ENCODE measurements at regions not wholly inside any gene's neighbourhood (a gene's known extent, or its start where the extent isn't known, plus 50 kb on each side); places are given as distances from the start of the nearest gene placed in this dataset.

- no peaks in the 10 kb centered on the region for H3K36me3 ChIP-seq
- WGBS, 2 donors, result 91 to 92% methylated on average over 2 of the region's 2 CpGs
- DNase-seq, result no peak
- no peak overlapping the region for H3K27ac ChIP-seq
- intact Hi-C loops (cut with DNase I), result no loop called here
- H3K4me3 ChIP-seq (replicated peaks in 1 of 3), result no peak overlapping the region
- H3K27me3 ChIP-seq, result no peaks in the 10 kb centered on the region
- H3K4me1 ChIP-seq, result no peaks in the 10 kb centered on the region
- TF ChIP-seq CTCF (IDR thresholded peaks at IDR 0.05) (no peak), POLR2A (IDR thresholded peaks at IDR 0.05) (no peak)
- H3K9me3 ChIP-seq, result no peaks in the 10 kb centered on the region
These were observed 124.9 kb upstream of the BTG1 start for GRCh38 chr12:92270521-92270920.

GRCh38 chr12:92268946-92269345 is 123.3 kb upstream of the BTG1 start:
- no peaks in the 10 kb centered on the region for H3K27me3 ChIP-seq
- H3K4me3 ChIP-seq (replicated peaks in 1 of 3), result no peak overlapping the region
- no peak for DNase-seq
- TF ChIP-seq POLR2A (IDR thresholded peaks at IDR 0.05) (no peak), CTCF (IDR thresholded peaks at IDR 0.05) (no peak)
- H3K4me1 ChIP-seq, result no peaks in the 10 kb centered on the region
- no peaks in the 10 kb centered on the region for H3K36me3 ChIP-seq
- no peak overlapping the region for H3K27ac ChIP-seq
- no peaks in the 10 kb centered on the region for H3K9me3 ChIP-seq
- intact Hi-C loops (cut with DNase I), result no loop called here

DNA sequence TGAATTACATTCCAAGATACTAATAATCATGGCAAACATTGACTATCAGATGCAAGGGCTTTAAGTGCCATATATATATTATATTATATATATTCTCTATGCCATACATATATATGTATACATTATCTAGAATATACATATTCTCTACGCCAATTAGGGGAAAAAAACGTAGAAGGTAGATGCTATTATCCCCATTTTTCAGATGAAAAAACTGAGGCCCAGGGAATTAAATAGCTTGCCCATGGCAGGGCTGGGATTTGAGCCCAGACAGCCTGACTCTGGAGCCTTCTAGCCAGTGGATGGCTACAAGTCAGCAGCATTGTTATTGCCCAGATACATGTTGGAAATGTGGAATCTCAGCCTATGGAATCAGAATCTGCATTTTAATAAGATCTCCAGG is 116.0 kb upstream of the BTG1 start:
- Histone ChIP-seq H3K9me3 (no peaks in the 10 kb centered on the region), H3K27ac (no peak overlapping the region), H3K27me3 (no peaks in the 10 kb centered on the region), H3K4me1 (no peaks in the 10 kb centered on the region), H3K36me3 (no peaks in the 10 kb centered on the region), H3K4me3 (replicated peaks in 1 of 3) (no peak overlapping the region)
- TF ChIP-seq CTCF (IDR thresholded peaks at IDR 0.05), result no peak
- no peak for TF ChIP-seq POLR2A (IDR thresholded peaks at IDR 0.05)
- WGBS, 2 donors, result 97% methylated on average over 2 of the region's 2 CpGs
- intact Hi-C loops (cut with DNase I), result no loop called here
- no peak for DNase-seq

DNA sequence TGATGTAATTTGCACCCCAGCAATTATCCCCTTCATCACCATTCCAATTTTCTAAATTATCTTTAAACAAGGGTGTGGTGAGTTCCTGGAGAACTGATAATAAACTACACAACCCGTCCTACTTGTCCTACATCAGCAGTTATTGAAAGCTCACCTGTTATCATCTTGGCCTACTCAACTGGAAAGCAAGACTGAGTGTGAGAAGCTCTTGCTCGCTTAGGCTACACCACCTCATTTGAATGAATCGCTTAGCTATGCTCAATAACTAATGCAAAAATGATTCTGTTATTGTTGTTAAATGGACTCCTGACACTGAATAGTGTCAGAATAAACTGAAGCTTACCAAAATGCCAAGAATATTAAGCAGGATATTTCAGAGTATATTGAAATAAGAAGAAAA is 115.4 kb upstream of the BTG1 start:
- Histone ChIP-seq H3K27ac (no peak overlapping the region), H3K27me3 (no peaks in the 10 kb centered on the region), H3K4me3 (replicated peaks in 1 of 3) (no peak overlapping the region), H3K4me1 (no peaks in the 10 kb centered on the region), H3K36me3 (no peaks in the 10 kb centered on the region), H3K9me3 (no peaks in the 10 kb centered on the region)
- WGBS, 2 donors, result 92% methylated on average over 3 of the region's 3 CpGs
- intact Hi-C loops (cut with DNase I), result no loop called here
- no peak for TF ChIP-seq CTCF (IDR thresholded peaks at IDR 0.05)
- TF ChIP-seq POLR2A (IDR thresholded peaks at IDR 0.05), result no peak
- no peak for DNase-seq

- no peak for DNase-seq
- Histone ChIP-seq H3K27me3 (no peaks in the 10 kb centered on the region), H3K4me1 (no peaks in the 10 kb centered on the region), H3K36me3 (no peaks in the 10 kb centered on the region), H3K27ac (no peak overlapping the region), H3K4me3 (replicated peaks in 1 of 3) (no peak overlapping the region), H3K9me3 (no peaks in the 10 kb centered on the region)
- intact Hi-C loops (cut with DNase I), result no loop called here
- no peak for TF ChIP-seq CTCF (IDR thresholded peaks at IDR 0.05)
- TF ChIP-seq POLR2A (IDR thresholded peaks at IDR 0.05), result no peak
- WGBS, 2 donors, result 86 to 87% methylated on average over 2 of the region's 2 CpGs
These were observed 114.1 kb upstream of the BTG1 start for GRCh38 chr12:92259696-92260251.

Measured in thyroid gland (tissue), 4 donors.